ENCODE measurements at regions not wholly inside any gene's neighbourhood (a gene's known extent, or its start where the extent isn't known, plus 50 kb on each side); places are given as distances from the start of the nearest gene placed in this dataset.
A peak's percentile ranks its signal among the peaks of the same experiment; 100 is the strongest.
"Not testable (repeated sequence)": the region's sequence is repeated elsewhere in the genome, so short reads cannot be mapped to it uniquely, and the experiment has no call there.

DNA sequence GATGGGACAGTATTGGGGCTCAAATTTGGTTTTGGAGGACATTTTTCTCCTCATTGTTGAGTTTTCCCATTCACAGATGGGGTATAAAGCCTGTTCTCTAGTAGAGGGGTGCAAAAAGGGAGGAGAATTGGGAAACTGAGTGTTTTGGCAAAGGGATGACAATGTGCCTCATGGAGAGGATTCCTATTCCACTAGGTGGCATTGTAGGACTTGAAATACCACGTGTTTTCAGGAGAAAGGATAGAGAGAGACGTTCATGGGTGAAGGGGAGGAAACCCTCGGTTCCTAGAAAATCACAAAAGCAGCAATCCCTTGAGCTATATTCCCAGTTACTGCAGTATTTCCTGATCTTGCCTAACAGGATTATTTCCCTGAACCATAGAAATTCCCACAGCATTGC, 113.7 kb upstream of the SRD5A2 start:
- Histone ChIP-seq H3K4me1 (no peaks in the 10 kb centered on the region), H3K4me3 (no peak overlapping the region), H3K27me3 (no peaks in the 10 kb centered on the region), H3K27ac (no peak overlapping the region), H3K9me3 (peaks cover 43 to 45% of the 10 kb centered on the region in 2 donors), H3K36me3 (no peaks in the 10 kb centered on the region)
- intact Hi-C loops (cut with DNase I; ENCODE audit: low total_unique reads) (no loop called here), in situ Hi-C loops (cut with MboI; ENCODE audit: low pct_ligation_motif_present in 1 of 4, low pct_unique_long_range_greater_than_20kb in 1 of 4, low sequenced_read_pairs in 3 of 4) (no loop called here)
- no peak for DNase-seq
- no peak for TF ChIP-seq POLR2AphosphoS5 (IDR thresholded peaks at IDR 0.05)
- no peak for TF ChIP-seq EP300 (IDR thresholded peaks at IDR 0.05; ENCODE audit: low read depth)
- no peak for TF ChIP-seq POLR2A (IDR thresholded peaks at IDR 0.05)
- peak in 1 of 5 experiments; percentile 6 for TF ChIP-seq CTCF (IDR thresholded peaks at IDR 0.05)
- 55 to 60% methylated on average over 1 to 3 of the region's 3 CpGs for WGBS, 2 donors (ENCODE audit: low coverage in 1 of 2)

GRCh38 chr2:31693882-31694281, 113.1 kb upstream of the SRD5A2 start:
- WGBS, 2 donors (ENCODE audit: low coverage in 1 of 2), result 78 to 100% methylated on average over 1 to 3 of the region's 3 CpGs
- Histone ChIP-seq H3K36me3 (no peaks in the 10 kb centered on the region), H3K4me3 (no peak overlapping the region), H3K27ac (no peak overlapping the region), H3K27me3 (no peaks in the 10 kb centered on the region), H3K4me1 (no peaks in the 10 kb centered on the region), H3K9me3 (peaks cover 40% of the 10 kb centered on the region in 2 donors)
- DNase-seq, result no peak
- in situ Hi-C loops (cut with MboI; ENCODE audit: low pct_ligation_motif_present in 1 of 4, low pct_unique_long_range_greater_than_20kb in 1 of 4, low sequenced_read_pairs in 3 of 4) (no loop called here), intact Hi-C loops (cut with DNase I; ENCODE audit: low total_unique reads) (no loop called here)
- TF ChIP-seq CTCF (IDR thresholded peaks at IDR 0.05) (no peak), EP300 (IDR thresholded peaks at IDR 0.05; ENCODE audit: low read depth) (no peak), POLR2AphosphoS5 (IDR thresholded peaks at IDR 0.05) (no peak)

GRCh38 chr2:31688282-31688681, 107.5 kb upstream of the SRD5A2 start:
- Histone ChIP-seq H3K27me3 (no peaks in the 10 kb centered on the region), H3K9me3 (peaks cover 16 to 20% of the 10 kb centered on the region in 2 donors), H3K4me3 (no peak overlapping the region), H3K4me1 (no peaks in the 10 kb centered on the region), H3K36me3 (no peaks in the 10 kb centered on the region), H3K27ac (no peak overlapping the region)
- 37 to 50% methylated on average over 4 of the region's 4 CpGs for WGBS, 2 donors (ENCODE audit: low coverage in 1 of 2)
- in situ Hi-C loops (cut with MboI; ENCODE audit: low pct_ligation_motif_present in 1 of 4, low pct_unique_long_range_greater_than_20kb in 1 of 4, low sequenced_read_pairs in 3 of 4), result no loop called here
- intact Hi-C loops (cut with DNase I; ENCODE audit: low total_unique reads), result no loop called here
- TF ChIP-seq POLR2A (IDR thresholded peaks at IDR 0.05) (no peak), CTCF (IDR thresholded peaks at IDR 0.05) (peak in 4 of 5 experiments; percentile 6 to 31 (median 20))
- no peak for DNase-seq

- DNase-seq; intact Hi-C loops (cut with DNase I; ENCODE audit: low total_unique reads); H3K27ac ChIP-seq; in situ Hi-C loops (cut with MboI; ENCODE audit: low pct_ligation_motif_present in 1 of 4, low pct_unique_long_range_greater_than_20kb in 1 of 4, low sequenced_read_pairs in 3 of 4); H3K36me3 ChIP-seq; H3K27me3 ChIP-seq; H3K4me3 ChIP-seq; H3K4me1 ChIP-seq: not testable (repeated sequence)
- H3K9me3 ChIP-seq, result peaks cover 4 to 10% of the 10 kb centered on the region in 2 donors
- 59% methylated on average over 4 of the region's 4 CpGs; no CpG with 5 or more reads in 1 of the 2 donors for WGBS, 2 donors (ENCODE audit: low coverage in 1 of 2)
Observed at GRCh38 chr2:31683506-31683905, 102.8 kb upstream of the SRD5A2 start.

GRCh38 chr2:31675485-31675901, 94.8 kb upstream of the SRD5A2 start:
- H3K9me3 ChIP-seq, result peaks cover 11 to 13% of the 10 kb centered on the region in 2 donors
- intact Hi-C loops (cut with DNase I; ENCODE audit: low total_unique reads) (no loop called here), in situ Hi-C loops (cut with MboI; ENCODE audit: low pct_ligation_motif_present in 1 of 4, low pct_unique_long_range_greater_than_20kb in 1 of 4, low sequenced_read_pairs in 3 of 4) (no loop called here)
- WGBS, 2 donors (ENCODE audit: low coverage in 1 of 2), result 41% methylated on average over 2 to 3 of the region's 3 CpGs
- no peak overlapping the region for H3K4me3 ChIP-seq
- no peaks in the 10 kb centered on the region for H3K27me3 ChIP-seq
- TF ChIP-seq POLR2AphosphoS5 (IDR thresholded peaks at IDR 0.05), result no peak
- no peak for TF ChIP-seq EP300 (IDR thresholded peaks at IDR 0.05; ENCODE audit: low read depth)
- no peak for TF ChIP-seq POLR2A (IDR thresholded peaks at IDR 0.05)
- TF ChIP-seq CTCF (IDR thresholded peaks at IDR 0.05), result no peak
- DNase-seq, result no peak
- H3K36me3 ChIP-seq, result no peaks in the 10 kb centered on the region
- H3K4me1 ChIP-seq, result no peaks in the 10 kb centered on the region
- no peak overlapping the region for H3K27ac ChIP-seq

All from transverse colon (tissue), 4 donors.